ENCODE measurements at regions not wholly inside any gene's neighbourhood (a gene's known extent, or its start where the extent isn't known, plus 50 kb on each side); places are given as distances from the start of the nearest gene placed in this dataset.

DNA sequence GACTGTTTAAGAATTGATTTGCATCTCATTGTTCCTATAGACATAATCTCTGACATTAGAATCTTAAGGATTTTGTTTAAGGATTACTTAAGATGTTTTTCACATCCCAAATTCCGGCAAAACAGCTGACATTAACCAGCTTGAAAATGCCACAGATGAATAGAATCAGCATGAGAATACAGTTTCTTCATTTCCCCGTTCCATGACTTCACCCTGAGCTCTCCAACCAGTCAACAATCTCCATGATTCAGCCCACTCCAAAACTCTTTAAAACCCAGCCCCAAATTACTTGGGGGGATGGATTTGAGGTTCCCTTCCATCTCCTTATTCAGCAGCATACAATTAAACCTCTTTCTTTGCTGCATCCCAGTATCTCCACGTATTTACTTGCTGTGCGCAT lies 201.0 kb downstream of the LYPLAL1 start:
- Histone ChIP-seq H3K4me3 (ENCODE audit: low read depth, low read length) (no peak overlapping the region), H3K9me3 (ENCODE audit: control insufficient read depth, insufficient read depth, low read depth, low read length) (no peaks in the 10 kb centered on the region), H3K27ac (ENCODE audit: extremely low read depth, low read depth, low read length) (no peak overlapping the region), H3K36me3 (ENCODE audit: control insufficient read depth in 2 of 2, insufficient read depth in 1 of 2, low read length in 2 of 2) (no peaks in the 10 kb centered on the region), H3K4me1 (ENCODE audit: control insufficient read depth, insufficient read depth, low read length) (no peaks in the 10 kb centered on the region)
- ChIA-PET POLR2A (no interaction called here), CTCF (interaction anchor here (2.2 kb wide), 1 partner anchor 11 kb away, joined by 8 read pairs; no protein-coding TSS in a partner anchor)
- TF ChIP-seq KLF8 (tag by site-specific recombination; IDR thresholded peaks at IDR 0.05) (no peak), MYNN (tag by site-specific recombination; IDR thresholded peaks at IDR 0.05; ENCODE audit: borderline replicate concordance) (no peak), ZNF561 (tag by site-specific recombination; IDR thresholded peaks at IDR 0.05; ENCODE audit: borderline replicate concordance) (no peak), ZNF677 (tag by site-specific recombination; IDR thresholded peaks at IDR 0.05) (no peak), BCL11A (tag by site-specific recombination; IDR thresholded peaks at IDR 0.05; ENCODE audit: low read depth) (no peak), ZFP3 (tag by site-specific recombination; IDR thresholded peaks at IDR 0.05; ENCODE audit: low read depth) (no peak), ZNF792 (tag by site-specific recombination; IDR thresholded peaks at IDR 0.05) (no peak), HOXC10 (CRISPR knock-in tag; IDR thresholded peaks at IDR 0.05) (no peak), ZNF155 (tag by site-specific recombination; IDR thresholded peaks at IDR 0.05) (no peak), GFI1B (tag by site-specific recombination; IDR thresholded peaks at IDR 0.05) (no peak), REPIN1 (tag by site-specific recombination; IDR thresholded peaks at IDR 0.05; ENCODE audit: low read depth) (no peak)
- TF ChIP-seq, protein P1, sequence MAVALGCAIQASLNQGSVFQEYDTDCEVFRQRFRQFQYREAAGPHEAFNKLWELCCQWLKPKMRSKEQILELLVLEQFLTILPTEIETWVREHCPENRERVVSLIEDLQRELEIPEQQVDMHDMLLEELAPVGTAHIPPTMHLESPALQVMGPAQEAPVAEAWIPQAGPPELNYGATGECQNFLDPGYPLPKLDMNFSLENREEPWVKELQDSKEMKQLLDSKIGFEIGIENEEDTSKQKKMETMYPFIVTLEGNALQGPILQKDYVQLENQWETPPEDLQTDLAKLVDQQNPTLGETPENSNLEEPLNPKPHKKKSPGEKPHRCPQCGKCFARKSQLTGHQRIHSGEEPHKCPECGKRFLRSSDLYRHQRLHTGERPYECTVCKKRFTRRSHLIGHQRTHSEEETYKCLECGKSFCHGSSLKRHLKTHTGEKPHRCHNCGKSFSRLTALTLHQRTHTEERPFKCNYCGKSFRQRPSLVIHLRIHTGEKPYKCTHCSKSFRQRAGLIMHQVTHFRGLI (tag by site-specific recombination; IDR thresholded peaks at IDR 0.05): no peak
- TF ChIP-seq, protein P2, sequence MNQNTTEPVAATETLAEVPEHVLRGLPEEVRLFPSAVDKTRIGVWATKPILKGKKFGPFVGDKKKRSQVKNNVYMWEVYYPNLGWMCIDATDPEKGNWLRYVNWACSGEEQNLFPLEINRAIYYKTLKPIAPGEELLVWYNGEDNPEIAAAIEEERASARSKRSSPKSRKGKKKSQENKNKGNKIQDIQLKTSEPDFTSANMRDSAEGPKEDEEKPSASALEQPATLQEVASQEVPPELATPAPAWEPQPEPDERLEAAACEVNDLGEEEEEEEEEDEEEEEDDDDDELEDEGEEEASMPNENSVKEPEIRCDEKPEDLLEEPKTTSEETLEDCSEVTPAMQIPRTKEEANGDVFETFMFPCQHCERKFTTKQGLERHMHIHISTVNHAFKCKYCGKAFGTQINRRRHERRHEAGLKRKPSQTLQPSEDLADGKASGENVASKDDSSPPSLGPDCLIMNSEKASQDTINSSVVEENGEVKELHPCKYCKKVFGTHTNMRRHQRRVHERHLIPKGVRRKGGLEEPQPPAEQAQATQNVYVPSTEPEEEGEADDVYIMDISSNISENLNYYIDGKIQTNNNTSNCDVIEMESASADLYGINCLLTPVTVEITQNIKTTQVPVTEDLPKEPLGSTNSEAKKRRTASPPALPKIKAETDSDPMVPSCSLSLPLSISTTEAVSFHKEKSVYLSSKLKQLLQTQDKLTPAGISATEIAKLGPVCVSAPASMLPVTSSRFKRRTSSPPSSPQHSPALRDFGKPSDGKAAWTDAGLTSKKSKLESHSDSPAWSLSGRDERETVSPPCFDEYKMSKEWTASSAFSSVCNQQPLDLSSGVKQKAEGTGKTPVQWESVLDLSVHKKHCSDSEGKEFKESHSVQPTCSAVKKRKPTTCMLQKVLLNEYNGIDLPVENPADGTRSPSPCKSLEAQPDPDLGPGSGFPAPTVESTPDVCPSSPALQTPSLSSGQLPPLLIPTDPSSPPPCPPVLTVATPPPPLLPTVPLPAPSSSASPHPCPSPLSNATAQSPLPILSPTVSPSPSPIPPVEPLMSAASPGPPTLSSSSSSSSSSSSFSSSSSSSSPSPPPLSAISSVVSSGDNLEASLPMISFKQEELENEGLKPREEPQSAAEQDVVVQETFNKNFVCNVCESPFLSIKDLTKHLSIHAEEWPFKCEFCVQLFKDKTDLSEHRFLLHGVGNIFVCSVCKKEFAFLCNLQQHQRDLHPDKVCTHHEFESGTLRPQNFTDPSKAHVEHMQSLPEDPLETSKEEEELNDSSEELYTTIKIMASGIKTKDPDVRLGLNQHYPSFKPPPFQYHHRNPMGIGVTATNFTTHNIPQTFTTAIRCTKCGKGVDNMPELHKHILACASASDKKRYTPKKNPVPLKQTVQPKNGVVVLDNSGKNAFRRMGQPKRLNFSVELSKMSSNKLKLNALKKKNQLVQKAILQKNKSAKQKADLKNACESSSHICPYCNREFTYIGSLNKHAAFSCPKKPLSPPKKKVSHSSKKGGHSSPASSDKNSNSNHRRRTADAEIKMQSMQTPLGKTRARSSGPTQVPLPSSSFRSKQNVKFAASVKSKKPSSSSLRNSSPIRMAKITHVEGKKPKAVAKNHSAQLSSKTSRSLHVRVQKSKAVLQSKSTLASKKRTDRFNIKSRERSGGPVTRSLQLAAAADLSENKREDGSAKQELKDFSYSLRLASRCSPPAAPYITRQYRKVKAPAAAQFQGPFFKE (tag by site-specific recombination; IDR thresholded peaks at IDR 0.05; ENCODE audit: borderline replicate concordance): no peak
- TF ChIP-seq, protein P3, sequence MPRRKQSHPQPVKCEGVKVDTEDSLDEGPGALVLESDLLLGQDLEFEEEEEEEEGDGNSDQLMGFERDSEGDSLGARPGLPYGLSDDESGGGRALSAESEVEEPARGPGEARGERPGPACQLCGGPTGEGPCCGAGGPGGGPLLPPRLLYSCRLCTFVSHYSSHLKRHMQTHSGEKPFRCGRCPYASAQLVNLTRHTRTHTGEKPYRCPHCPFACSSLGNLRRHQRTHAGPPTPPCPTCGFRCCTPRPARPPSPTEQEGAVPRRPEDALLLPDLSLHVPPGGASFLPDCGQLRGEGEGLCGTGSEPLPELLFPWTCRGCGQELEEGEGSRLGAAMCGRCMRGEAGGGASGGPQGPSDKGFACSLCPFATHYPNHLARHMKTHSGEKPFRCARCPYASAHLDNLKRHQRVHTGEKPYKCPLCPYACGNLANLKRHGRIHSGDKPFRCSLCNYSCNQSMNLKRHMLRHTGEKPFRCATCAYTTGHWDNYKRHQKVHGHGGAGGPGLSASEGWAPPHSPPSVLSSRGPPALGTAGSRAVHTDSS (tag by site-specific recombination; IDR thresholded peaks at IDR 0.05): no peak
- TF ChIP-seq, protein P4, sequence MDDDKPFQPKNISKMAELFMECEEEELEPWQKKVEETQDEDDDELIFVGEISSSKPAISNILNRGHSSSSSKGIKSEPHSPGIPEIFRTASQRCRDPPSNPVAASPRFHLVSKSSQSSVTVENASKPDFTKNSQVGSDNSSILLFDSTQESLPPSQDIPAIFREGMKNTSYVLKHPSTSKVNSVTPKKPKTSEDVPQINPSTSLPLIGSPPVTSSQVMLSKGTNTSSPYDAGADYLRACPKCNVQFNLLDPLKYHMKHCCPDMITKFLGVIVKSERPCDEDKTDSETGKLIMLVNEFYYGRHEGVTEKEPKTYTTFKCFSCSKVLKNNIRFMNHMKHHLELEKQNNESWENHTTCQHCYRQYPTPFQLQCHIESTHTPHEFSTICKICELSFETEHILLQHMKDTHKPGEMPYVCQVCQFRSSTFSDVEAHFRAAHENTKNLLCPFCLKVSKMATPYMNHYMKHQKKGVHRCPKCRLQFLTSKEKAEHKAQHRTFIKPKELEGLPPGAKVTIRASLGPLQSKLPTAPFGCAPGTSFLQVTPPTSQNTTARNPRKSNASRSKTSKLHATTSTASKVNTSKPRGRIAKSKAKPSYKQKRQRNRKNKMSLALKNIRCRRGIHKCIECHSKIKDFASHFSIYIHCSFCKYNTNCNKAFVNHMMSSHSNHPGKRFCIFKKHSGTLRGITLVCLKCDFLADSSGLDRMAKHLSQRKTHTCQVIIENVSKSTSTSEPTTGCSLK (tag by site-specific recombination; IDR thresholded peaks at IDR 0.05): no peak
- TF ChIP-seq, protein P5, sequence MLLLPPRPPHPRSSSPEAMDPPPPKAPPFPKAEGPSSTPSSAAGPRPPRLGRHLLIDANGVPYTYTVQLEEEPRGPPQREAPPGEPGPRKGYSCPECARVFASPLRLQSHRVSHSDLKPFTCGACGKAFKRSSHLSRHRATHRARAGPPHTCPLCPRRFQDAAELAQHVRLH (tag by site-specific recombination; IDR thresholded peaks at IDR 0.05): no peak
- TF ChIP-seq, protein P6, sequence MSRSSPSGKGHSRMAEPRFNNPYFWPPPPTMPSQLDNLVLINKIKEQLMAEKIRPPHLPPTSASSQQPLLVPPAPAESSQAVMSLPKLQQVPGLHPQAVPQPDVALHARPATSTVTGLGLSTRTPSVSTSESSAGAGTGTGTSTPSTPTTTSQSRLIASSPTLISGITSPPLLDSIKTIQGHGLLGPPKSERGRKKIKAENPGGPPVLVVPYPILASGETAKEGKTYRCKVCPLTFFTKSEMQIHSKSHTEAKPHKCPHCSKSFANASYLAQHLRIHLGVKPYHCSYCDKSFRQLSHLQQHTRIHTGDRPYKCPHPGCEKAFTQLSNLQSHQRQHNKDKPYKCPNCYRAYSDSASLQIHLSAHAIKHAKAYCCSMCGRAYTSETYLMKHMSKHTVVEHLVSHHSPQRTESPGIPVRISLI (tag by site-specific recombination; IDR thresholded peaks at IDR 0.05): no peak
- TF ChIP-seq, protein P7, sequence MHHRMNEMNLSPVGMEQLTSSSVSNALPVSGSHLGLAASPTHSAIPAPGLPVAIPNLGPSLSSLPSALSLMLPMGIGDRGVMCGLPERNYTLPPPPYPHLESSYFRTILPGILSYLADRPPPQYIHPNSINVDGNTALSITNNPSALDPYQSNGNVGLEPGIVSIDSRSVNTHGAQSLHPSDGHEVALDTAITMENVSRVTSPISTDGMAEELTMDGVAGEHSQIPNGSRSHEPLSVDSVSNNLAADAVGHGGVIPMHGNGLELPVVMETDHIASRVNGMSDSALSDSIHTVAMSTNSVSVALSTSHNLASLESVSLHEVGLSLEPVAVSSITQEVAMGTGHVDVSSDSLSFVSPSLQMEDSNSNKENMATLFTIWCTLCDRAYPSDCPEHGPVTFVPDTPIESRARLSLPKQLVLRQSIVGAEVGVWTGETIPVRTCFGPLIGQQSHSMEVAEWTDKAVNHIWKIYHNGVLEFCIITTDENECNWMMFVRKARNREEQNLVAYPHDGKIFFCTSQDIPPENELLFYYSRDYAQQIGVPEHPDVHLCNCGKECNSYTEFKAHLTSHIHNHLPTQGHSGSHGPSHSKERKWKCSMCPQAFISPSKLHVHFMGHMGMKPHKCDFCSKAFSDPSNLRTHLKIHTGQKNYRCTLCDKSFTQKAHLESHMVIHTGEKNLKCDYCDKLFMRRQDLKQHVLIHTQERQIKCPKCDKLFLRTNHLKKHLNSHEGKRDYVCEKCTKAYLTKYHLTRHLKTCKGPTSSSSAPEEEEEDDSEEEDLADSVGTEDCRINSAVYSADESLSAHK (tag by site-specific recombination; IDR thresholded peaks at IDR 0.05): no peak
- TF ChIP-seq, protein P8, sequence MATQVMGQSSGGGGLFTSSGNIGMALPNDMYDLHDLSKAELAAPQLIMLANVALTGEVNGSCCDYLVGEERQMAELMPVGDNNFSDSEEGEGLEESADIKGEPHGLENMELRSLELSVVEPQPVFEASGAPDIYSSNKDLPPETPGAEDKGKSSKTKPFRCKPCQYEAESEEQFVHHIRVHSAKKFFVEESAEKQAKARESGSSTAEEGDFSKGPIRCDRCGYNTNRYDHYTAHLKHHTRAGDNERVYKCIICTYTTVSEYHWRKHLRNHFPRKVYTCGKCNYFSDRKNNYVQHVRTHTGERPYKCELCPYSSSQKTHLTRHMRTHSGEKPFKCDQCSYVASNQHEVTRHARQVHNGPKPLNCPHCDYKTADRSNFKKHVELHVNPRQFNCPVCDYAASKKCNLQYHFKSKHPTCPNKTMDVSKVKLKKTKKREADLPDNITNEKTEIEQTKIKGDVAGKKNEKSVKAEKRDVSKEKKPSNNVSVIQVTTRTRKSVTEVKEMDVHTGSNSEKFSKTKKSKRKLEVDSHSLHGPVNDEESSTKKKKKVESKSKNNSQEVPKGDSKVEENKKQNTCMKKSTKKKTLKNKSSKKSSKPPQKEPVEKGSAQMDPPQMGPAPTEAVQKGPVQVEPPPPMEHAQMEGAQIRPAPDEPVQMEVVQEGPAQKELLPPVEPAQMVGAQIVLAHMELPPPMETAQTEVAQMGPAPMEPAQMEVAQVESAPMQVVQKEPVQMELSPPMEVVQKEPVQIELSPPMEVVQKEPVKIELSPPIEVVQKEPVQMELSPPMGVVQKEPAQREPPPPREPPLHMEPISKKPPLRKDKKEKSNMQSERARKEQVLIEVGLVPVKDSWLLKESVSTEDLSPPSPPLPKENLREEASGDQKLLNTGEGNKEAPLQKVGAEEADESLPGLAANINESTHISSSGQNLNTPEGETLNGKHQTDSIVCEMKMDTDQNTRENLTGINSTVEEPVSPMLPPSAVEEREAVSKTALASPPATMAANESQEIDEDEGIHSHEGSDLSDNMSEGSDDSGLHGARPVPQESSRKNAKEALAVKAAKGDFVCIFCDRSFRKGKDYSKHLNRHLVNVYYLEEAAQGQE (tag by site-specific recombination; IDR thresholded peaks at IDR 0.05): no peak
